ENCODE measurements at regions not wholly inside any gene's neighbourhood (a gene's known extent, or its start where the extent isn't known, plus 50 kb on each side); places are given as distances from the start of the nearest gene placed in this dataset.
A peak's percentile ranks its signal among the peaks of the same experiment; 100 is the strongest.
"Not testable (repeated sequence)": the region's sequence is repeated elsewhere in the genome, so short reads cannot be mapped to it uniquely, and the experiment has no call there.

DNA sequence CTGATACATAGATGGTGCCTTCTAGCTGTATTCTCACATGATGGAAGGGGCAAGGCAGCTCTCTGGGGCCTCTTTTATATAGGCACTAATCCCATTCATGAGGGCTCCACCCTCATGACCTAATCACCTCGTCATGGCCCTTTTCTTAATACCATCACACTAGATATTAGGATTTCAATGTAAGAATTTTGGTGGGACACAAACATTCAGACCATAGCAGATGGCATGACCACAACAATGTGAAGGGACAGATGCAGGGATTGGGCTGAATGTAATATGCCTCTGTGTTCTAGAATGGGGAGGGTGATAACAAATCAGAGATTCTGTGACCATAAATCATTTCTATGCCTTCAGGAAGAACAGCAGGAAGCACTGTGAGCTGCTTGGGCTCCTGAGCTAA, 145.8 kb downstream of the LCA5 start:
- no peak for DNase-seq

DNA sequence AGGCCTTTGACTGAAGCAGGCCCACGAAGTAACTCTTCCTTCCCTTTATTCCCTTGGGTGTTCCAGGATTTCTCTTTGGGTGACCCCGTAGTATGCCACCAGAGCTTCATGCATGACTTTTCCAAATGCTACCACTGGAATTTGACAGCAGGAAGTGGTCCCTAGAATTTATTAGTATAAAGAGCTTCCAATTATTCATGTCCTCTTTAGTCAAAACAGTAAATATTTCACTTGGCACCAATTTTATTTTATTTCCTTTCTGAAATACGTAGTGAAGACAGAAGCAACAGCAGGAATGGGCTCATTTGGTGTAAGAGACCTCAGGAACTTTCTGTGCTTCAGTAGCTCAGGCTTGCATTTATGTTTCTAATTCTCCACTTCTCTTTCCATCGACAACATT, 151.3 kb downstream of the LCA5 start:
- DNase-seq: peak; percentile 41

DNA sequence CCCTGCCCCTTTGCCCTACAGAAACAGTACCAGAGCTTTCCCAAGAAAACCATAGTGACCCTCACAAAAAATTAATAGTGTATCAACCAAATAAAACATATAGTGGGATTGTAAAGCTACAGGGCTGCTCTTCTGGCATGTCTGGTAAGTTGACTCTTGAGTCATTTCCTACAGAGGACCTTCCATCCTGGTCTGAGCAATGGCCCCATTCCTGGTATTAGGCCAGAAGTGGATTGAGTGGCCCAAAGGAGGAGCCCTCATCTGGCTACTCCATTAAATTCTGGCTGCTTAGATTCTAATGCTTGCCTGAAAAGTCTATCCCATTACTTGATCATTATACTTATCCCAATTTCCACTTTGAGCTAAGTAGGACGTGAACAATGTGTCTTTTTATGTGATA, 150.9 kb upstream of the HMGN3 start:
- DNase-seq: no peak

DNA sequence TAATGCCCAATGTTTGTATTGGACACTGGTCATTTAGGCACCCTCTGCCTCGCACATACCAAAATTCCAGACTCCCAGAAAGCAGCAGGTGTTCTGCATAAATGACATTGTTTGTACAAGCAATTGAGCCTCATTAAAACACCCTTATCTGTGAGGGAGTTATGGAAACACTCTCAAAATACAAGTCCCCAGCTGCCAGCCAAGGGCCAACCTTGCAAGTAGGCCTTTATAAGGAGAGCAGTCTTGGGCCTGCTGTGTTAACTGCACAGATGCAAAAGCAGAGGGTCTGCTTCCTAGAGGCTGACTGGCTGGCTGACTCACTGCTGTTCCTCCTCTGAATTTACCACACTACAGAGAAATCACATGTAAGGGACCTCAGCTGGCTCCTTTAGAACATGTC, 150.4 kb upstream of the HMGN3 start:
- DNase-seq: peak; percentile 99

DNA sequence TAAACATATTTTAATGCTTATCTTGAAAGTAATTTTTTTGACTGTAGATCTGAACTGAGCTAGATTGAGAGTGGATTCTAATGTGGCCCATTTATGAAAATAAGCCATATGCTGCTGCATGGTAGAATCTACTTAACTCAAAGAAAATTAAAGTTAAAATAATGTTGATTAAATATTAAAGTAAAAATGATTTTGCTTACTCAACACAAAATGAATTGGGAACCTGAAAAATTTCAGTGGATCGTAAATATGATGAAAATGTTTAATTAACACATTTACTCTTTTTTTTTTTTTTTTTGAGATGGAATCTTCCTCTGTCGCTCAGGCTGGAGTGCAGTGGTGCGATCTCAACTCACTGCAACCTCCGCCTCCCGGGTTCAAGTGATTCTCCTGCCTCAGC, 144.5 kb upstream of the HMGN3 start:
- no peak for DNase-seq

DNA sequence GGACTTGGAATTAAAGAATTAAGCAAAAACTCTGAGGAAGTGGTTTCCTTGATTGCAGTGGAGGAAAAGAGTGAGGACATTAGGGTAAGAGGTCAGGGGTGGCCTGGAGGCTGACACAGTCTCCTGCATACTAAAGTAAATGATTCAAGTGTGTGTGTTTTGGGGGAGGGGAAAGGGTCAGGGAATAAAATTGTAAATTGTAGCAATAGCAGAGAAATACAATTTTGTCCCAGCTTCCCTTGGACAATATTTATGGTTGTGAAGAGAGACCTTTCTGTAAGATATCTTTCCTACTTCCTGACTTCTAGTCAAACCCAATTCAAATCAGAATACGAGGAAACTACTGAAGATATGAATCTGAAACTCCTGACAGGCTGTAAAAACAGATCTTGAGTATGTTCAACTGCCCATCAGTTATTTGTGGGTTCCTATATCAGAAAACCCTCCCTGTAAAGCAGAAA, 143.4 kb upstream of the HMGN3 start:
- no peak for DNase-seq

DNA sequence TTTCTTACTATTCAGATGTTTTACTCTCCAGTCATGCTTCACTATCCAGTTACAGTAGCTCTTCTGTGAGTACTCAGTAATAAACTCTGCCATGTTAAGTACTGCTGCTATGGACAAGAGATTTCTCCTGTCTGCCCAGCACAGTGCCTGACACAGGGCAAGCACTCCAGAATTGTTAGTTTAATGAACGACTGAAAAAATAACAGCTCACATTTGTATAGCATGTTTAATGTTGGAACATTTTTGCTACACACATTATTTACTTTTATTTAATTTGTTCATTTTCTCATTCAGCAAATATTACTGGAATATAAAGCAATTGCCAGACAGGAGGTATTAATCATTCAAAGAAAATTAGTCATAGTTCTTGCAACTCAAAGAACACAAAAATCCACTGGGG, 142.6 kb upstream of the HMGN3 start:
- peak; percentile 21 for DNase-seq

DNA sequence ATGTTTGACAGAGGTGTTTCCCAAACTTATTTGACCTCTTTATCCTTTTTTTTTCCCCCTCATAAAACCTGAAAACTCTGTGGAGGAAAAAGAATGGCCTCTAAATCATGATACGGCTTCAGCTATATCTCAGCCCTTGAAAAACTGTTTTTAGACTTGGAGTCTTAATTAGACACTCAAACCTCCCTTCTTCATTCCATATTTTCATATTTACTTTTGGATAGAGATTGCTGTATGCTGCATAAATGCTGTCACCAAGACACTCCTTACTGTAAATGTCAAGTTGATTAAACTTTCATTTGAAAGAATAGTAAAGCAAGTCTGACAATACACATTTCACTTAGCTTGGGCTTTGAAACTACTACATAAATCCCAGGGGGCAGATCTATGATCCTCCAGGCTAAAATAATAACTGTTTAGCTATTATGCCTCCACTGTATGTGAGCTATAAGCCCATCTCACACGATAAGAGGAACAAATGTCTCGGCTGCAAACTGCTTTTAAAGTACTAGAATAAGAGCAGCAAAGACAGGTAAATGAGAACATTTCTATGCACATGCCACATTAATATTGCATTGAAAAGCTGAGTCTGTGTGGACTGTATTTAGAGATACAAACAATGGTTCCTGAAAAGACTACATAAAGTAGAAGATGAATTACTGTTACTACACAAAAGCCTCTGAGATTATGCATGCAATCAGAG, 141.3 kb upstream of the HMGN3 start:
- no peak for DNase-seq

DNA sequence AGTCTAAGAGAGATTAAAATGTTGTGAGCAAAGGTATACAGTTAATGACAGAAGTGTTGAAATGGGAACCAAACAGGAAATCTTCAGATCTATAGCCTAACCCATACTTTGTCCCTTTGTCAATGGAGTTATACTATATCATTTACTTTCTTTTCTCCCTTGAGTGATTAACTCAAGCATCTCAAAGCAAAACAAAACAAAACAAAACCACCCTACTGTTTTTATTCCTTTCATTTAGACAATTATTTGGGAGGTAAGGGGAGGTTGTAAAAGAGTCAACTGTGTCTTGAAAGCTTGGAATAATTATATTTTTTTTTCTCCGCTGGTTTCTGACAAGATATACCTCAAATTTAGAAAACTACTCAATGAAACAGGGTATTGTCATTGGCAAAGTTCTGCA, 139.8 kb upstream of the HMGN3 start:
- DNase-seq: no peak

DNA sequence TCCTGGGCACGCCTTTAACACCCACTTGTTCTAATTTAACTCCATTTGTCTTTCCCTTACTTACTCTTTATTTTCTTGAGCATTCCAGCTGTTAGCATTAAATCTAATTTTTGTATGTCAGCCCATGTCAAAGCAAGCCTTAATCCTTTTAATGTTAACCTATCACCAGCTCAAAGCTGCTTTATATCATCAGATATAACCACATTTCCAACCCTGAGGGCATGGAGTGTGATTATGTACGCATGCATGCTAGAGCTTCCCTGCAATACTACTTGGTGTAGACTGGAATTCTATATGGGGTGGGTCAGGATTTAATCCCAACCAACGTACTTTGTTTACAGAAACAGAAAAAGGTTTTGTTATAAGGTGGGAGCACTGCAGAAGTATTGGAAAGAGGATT, 139.4 kb upstream of the HMGN3 start:
- DNase-seq: no peak

DNA sequence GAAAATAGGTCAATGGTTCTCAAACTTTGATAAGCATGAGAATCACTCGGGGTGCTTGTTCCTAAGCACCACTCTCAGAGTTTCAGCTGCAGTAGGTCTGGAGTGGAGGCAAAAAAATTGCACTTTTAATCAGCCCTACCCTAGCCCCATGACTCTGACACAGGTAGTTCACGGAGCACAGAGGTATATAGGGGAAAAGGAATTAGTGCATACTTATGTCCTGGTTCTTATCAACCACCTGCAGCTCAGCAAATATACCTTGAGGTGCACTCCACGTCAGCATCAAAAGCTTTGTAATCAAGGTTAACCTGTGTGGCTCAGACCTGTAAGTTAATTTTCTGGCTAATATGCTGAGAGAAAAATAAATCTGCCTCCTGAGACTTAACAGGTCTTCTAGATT, 138.8 kb upstream of the HMGN3 start:
- no peak for DNase-seq

DNA sequence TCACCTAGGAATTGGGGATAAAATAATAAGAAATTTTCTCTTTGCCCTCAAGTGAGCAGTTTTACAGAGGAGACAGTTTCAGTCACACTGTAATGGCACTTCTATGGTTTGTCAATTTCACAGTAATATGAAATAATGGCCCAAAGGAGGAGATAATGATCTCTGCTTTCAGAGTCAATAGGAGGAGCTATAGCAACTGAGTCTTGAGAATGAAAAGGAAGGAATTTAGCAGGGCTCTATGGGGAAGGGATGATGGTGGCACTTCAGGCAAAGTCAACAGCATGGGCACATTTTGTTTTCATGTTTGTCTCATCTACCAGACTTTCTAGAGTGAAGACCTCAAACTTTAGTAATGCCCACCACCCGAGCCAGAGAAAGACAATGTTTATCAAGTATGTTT, 138.3 kb upstream of the HMGN3 start:
- no peak for DNase-seq

DNA sequence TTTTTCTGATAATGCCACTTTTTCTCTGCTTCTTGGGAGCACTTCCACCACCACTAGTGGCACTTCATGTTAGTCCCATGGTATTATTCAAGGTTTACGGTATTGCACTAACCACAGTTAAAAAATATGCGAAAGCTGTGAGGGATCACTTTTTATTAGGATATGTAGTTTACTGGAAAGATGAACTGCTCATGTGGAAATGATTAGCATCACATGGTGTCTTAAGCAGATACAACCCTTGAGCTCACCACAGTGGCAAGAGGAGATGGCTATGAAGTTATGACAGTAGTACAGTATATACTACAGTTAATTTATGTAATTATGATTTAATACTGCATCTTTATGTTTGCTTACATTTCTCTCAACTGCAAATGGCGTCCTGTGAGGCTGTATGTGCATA, 134.5 kb upstream of the HMGN3 start:
- no peak for DNase-seq

DNA sequence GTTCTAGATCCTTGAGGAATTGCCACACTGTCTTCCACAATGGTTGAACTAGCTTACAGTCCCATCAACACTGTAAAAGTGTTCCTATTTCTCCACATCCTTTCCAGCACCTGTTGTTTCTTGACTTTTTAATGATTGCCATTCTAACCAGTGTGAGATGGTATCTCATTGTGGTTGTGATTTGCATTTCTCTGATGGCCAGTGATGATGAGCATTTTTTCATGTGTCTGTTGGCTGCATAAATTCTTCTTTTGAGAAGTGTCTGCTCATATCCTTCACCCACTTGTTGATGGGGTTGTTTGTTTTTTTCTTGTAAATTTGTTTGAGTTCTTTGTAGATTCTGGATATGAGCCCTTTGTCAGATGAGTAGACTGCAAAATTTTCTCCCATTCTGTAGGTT, 129.0 kb upstream of the HMGN3 start:
- not testable (repeated sequence) for DNase-seq

DNA sequence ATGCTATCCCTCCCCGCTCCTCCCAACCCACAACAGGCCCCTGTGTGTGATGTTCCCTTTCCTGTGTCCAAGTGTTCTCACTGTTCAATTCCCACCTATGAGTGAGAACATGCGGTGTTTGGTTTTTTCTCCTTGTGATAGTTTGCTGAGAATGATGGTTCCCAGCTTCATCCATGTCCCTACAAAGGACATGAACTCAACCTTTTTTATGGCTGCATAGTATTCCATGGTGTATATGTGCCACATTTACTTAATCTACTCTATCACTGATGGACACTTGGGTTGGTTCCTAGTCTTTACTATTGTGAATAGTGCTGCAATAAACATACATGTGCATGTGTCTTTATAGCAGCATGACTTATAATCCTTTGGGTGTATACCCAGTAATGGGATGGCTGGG, 126.6 kb upstream of the HMGN3 start:
- not testable (repeated sequence) for DNase-seq

DNA sequence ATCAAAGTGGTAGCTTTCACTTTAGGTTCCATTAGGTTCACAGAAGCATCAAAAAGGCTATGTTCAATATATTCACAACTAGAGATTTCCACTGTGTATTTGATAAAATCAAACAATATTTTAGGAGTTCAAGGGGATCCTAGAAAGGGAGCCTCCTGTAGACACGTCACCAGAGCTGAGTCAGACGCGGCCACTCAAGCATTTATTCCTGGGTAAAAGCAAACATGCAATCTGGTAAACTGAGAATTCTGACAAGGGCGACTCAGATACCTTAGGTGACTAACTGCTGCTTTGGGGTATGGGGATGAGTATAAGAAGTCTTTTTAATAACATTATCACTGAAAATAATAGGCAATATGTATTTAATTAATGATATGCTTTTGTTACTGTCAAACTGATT, 118.7 kb upstream of the HMGN3 start:
- DNase-seq: no peak

DNA sequence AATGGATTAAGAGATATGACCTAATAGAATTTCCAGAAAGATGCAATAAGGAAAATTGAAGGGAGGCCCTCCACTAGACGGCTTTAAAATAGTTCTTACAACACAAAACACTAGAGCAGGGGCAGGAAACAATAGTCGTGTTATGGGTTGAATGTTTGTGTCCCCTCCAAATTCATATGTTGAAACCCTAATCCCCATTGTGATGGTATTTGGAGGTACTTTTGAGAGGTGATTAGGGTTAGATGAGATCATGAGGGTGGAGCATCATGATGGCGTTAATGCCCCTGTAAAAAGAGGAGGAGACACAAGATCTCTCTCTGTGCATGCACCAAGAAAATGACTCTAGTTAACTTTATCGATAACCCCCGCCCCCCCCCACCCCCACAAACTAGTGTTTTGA, 104.0 kb upstream of the HMGN3 start:
- DNase-seq: no peak

DNA sequence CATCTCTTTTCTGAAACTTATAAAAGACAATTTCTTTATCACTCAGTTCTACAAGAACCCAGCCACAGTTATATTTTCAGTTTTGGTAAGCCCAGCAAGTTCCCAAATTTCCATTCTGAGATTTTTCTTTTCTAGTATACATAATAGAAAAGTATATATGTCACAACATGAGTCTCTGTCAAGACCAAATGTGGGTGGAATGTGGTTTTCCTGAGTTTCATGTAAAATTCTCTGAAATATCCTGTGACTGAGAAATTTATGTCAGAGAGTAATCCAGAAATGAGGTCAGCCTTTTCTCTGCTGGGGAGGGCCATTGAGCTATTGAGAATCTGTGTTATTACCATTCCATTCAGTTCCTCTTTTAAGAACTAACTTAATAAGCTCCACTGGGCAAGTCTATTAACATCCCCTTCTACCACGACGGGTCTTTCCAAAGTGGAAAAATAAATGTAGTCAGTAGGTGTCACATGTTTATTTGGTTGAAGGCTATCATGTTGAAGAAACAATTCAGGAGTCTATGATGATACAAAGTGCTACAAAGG, 100.7 kb upstream of the HMGN3 start:
- DNase-seq: no peak

DNA sequence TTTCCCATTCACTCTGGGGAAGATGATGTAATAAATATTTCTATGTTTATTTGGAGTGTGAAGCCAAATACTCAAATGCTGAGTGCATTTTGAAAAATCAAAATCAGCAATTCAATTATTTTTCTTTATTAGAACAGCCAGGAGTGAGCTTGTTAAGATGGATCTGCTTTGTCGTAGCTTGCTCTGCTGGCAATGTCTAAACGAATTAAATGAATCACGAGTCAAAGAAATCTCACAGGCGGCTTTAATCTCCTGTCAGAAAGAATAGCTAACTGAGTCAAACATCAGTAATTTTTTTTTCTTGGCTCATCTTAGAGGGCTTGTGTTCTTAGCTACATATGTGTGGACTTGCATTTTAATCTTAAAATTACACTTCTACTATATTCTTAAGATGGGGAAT, 100.2 kb upstream of the HMGN3 start:
- no peak for DNase-seq

DNA sequence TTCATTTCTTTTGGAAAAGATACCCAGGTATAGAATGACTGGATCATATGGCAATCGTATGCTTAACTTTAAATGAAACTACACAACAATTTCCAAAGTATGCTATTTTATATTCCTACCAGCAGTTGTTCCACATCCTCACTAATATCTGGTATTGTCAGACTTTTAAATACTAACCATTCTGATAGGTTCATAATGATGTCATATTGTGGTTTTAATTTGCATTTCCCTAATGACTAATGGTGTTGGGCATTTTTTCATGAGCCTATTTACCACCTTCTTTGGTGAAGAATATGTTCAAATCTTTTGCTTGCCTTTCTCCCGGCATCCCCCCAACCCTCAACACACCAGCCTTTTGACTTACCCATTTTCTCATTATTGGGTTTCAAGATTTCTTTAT, 96.2 kb upstream of the HMGN3 start:
- no peak for DNase-seq

DNA sequence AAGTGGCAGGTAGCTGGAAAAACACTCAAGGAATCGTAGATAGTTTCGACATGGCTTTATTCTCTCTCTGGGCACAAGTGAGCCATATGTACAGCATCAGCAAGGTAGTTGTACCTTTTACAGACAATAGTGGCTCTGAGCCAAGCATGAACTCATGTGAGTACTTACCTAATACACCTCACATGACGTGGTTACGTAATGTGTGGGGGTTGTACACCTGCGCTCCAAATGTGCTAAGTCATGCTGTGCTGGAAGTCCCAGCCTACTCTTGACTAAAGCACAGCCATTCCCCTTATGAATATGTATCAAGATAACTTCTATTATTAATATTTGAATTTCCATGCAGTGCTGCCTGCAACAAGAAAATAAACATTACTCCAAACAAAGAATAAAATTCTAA, 78.8 kb upstream of the HMGN3 start:
- DNase-seq: peak; percentile 47

DNA sequence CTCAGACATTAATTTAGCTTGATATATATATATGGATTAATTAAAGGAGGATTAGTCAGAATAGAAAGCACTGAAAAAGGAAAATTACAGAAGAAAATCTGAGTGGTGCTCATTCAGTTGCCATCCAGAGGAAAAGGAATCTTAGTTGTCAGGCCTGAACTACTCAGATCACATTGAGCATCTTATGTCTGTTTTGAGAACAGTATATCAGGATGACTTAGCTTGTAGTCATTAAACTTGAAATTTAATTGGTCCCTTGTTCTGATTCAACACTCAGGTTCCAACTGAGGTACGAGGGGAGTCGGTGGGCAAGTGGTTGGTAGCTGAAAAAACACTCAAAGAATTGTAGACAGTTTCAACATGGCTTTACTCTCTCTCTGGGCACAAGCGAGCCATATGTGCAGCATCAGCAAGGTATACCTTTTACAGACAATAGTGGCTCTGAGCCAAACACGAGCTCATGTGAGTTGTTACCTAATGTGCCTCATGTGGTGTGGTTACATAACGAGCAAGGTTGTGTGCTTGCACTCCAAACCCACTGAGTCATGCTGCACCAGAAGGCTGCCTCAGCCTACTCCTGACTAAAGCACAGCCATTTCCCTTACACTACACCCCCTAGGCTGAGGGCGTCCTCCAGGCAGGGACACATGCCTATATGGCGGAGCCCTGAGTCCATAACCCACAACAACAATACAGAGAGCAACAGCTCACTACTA, 73.0 kb upstream of the HMGN3 start:
- DNase-seq: no peak

DNA sequence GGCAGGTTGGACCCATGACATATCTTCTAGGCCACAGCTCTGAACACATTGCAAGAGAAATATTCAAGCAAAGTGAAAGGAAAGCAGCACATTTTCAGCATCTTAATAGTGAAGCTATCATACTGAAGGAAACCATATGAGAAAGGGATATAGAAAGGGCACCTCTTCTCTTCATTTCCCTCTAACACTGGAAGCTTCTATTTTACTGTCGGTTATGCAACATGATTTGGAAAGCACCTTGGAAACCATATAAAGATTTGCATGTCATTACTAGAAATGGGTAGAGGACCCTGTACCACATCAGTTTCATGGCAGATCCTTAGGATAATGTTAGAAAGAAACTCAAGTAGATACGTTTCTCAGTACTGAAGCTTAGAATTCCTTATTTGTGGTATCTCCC, 70.5 kb upstream of the HMGN3 start:
- DNase-seq: no peak

DNA sequence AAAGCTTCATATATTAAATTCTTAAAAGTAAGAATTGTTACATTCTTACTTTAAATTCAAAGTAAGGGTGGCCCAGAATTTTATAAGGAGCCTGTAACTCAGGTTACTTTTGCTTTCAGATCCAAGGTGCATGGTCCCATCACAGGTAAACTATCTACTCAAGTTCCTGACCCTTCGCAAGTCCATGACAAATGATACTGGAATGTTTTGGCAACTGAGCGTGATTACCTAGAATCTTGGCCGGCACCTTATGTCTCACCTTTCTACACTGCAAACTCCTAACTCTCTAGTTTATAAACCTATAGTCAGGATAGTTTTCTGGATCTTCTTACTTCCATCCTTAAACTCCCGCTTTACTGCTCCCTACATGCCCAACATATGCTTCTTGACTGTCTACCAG, 67.9 kb upstream of the HMGN3 start:
- DNase-seq: no peak

DNA sequence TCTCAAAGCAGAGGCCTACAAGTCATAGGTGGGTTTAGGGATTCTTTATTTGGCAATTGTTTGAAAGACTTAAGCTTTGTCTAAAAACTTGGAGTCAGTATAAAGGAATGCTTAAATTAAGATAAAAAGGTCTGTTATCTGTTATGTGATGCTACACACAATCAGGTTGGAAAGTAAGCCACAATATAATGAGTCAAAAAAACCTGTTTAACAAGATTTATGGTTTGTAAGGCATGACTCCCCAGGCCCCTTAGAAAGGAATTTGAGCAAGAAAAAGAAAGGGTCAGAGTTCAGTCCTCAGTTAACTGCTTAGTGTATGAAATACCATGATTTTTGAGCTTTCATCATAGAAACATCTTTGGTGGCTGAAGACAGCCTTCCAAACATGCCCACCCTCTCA, 66.8 kb upstream of the HMGN3 start:
- no peak for DNase-seq

Data from NCI-H774 (cell line).